Prostate gland (tissue), 2 donors: ENCODE measurements at regions not wholly inside any gene's neighbourhood (a gene's known extent, or its start where the extent isn't known, plus 50 kb on each side); places are given as distances from the start of the nearest gene placed in this dataset.
"Not testable (repeated sequence)": the region's sequence is repeated elsewhere in the genome, so short reads cannot be mapped to it uniquely, and the experiment has no call there.

ENCODE experiments used
- POLR2A ChIP-seq: fragments of 450-650 bp; IDR thresholded peaks from one replicate; pipeline ENCODE4 v1.6.1; 2016; ENCODE audit warnings: antibody characterized with exemption, mild to moderate bottlenecking
- POLR2AphosphoS5 ChIP-seq: sonication (generic); formaldehyde crosslinking; IDR thresholded peaks from one replicate; pipeline ENCODE4 v1.6.1; 2017; ENCODE audit warnings: antibody characterized with exemption
- TF ChIP-seq, protein P1 (sequence below), 4 experiments: fragments of 200-600 bp in 2 of 4; fragments of 450-650 bp in 2 of 4; sonication (generic) in 2 of 4; IDR thresholded peaks; 1 replicate in 3 of 4; 2 replicates in 1 of 4; pipeline ENCODE4 v1.5.1; 2016 to 2019; ENCODE audit warnings: antibody characterized with exemption in 4 of 4, mild to moderate bottlenecking in 2 of 4, moderate library complexity in 2 of 4

DNA sequence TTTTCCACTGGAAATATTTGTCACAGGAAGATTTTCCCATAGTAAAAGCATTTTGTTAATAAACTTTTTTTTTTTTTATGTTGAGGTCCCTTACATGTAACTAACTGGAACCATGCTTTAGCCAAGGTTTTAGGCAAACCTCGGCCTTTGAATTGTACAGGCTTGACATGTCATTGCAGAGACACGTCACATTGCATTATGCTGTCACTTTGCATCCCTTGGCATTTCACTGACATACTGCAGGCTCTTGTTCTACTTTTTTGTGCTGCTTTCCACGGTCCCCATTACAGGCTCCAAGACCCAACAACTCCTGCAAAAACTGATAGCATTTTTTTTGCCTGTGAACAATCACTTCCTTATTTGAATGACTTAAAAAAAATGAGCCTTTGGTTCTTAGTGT lies 724.3 kb downstream of the TTLL7 start:
- TF ChIP-seq, protein P1, sequence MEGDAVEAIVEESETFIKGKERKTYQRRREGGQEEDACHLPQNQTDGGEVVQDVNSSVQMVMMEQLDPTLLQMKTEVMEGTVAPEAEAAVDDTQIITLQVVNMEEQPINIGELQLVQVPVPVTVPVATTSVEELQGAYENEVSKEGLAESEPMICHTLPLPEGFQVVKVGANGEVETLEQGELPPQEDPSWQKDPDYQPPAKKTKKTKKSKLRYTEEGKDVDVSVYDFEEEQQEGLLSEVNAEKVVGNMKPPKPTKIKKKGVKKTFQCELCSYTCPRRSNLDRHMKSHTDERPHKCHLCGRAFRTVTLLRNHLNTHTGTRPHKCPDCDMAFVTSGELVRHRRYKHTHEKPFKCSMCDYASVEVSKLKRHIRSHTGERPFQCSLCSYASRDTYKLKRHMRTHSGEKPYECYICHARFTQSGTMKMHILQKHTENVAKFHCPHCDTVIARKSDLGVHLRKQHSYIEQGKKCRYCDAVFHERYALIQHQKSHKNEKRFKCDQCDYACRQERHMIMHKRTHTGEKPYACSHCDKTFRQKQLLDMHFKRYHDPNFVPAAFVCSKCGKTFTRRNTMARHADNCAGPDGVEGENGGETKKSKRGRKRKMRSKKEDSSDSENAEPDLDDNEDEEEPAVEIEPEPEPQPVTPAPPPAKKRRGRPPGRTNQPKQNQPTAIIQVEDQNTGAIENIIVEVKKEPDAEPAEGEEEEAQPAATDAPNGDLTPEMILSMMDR (IDR thresholded peaks at IDR 0.05): not testable (repeated sequence)
- TF ChIP-seq POLR2A, POLR2AphosphoS5: not testable (repeated sequence)
